OCI-LY7 (cell line): ENCODE measurements at regions not wholly inside any gene's neighbourhood (a gene's known extent, or its start where the extent isn't known, plus 50 kb on each side); places are given as distances from the start of the nearest gene placed in this dataset.

Source experiments
- BruUV-seq: library from RNA; stranded (reverse); fragments of 400-500 nt; replicated peaks from 2 replicates; lab custom pipeline; 2021; lab: Mats Ljungman, UMichigan
- CTCF ChIA-PET: fragments of 300-600 bp; sonication (Branson Sonifier 250); formaldehyde crosslinking; loops from one replicate; lab custom pipeline; 2022; ENCODE audit warnings: antibody characterized with exemption; ENCODE audit not compliant: unreplicated experiment; lab: Charles Lee
- POLR2A ChIA-PET: fragments of 300-600 bp; sonication (Branson Sonifier 250); formaldehyde crosslinking; loops from one replicate; lab custom pipeline; 2022; ENCODE audit warnings: antibody characterized with exemption; lab: Charles Lee
- DNase-seq: peaks from one replicate; pipeline ENCODE4 v3.0.0-alpha.2; 2015; ENCODE audit warnings: low spot score
- H2AFZ ChIP-seq: fragments of 200-600 bp; sonication (generic), shearing (Covaris generic); 2 replicates; pipeline ENCODE4 v1.6.1; 2014; ENCODE audit warnings: mild to moderate bottlenecking, antibody characterized with exemption, low read length, moderate library complexity
- H3K27ac ChIP-seq: fragments of 200-600 bp; sonication (generic); 2 replicates; pipeline ENCODE4 v1.5.1; 2014; ENCODE audit warnings: mixed run types, low read depth, mild to moderate bottlenecking, moderate library complexity, low read length, inconsistent platforms; ENCODE audit not compliant: poor library complexity, severe bottlenecking
- H3K36me3 ChIP-seq: fragments of 200-600 bp; sonication (generic); 2 replicates; pipeline ENCODE4 v1.6.1; 2014; ENCODE audit warnings: mild to moderate bottlenecking, antibody characterized with exemption, low read length, moderate library complexity, mixed read lengths; ENCODE audit not compliant: insufficient read depth
- H3K4me1 ChIP-seq: fragments of 200-600 bp; sonication (generic); 2 replicates; pipeline ENCODE4 v1.5.1; 2014; ENCODE audit warnings: mild to moderate bottlenecking, low read length; ENCODE audit not compliant: insufficient read depth, poor library complexity, severe bottlenecking
- H3K4me2 ChIP-seq: fragments of 200-600 bp; sonication (generic); 2 replicates; pipeline ENCODE4 v1.6.1; 2014; ENCODE audit warnings: mild to moderate bottlenecking, low read length
- H3K4me3 ChIP-seq: fragments of 200-600 bp; sonication (generic); 2 replicates; pipeline ENCODE4 v1.5.1; 2014; ENCODE audit warnings: mild to moderate bottlenecking, low read depth, low read length; ENCODE audit not compliant: poor library complexity, severe bottlenecking
- H3K79me2 ChIP-seq: fragments of 200-600 bp; sonication (generic); 2 replicates; pipeline ENCODE4 v1.6.1; 2016; ENCODE audit warnings: low read depth, mild to moderate bottlenecking, low read length, moderate library complexity, mixed read lengths; ENCODE audit not compliant: insufficient read depth
- H3K9me2 ChIP-seq: fragments of 200-600 bp; sonication (generic); 2 replicates; pipeline ENCODE4 v1.6.1; 2016; ENCODE audit warnings: mild to moderate bottlenecking, low read length, mixed read lengths; ENCODE audit not compliant: insufficient read depth
- H3K9me3 ChIP-seq: fragments of 200-600 bp; sonication (generic); 2 replicates; pipeline ENCODE4 v1.6.1; 2014; ENCODE audit warnings: mild to moderate bottlenecking, mixed run types, low read length, mixed read lengths
- H4K20me1 ChIP-seq: fragments of 200-600 bp; sonication (generic); 2 replicates; pipeline ENCODE4 v1.6.1; 2014; ENCODE audit warnings: mild to moderate bottlenecking, antibody characterized with exemption, low read length, moderate library complexity, mixed read lengths; ENCODE audit not compliant: insufficient read depth
- EZH2phosphoT487 ChIP-seq: fragments of 200-600 bp; sonication (generic); IDR thresholded peaks from 2 replicates; pipeline ENCODE4 v1.6.1; 2018; ENCODE audit warnings: low read depth, borderline replicate concordance, mild to moderate bottlenecking, mixed run types, antibody characterized with exemption, low read length, moderate library complexity, mixed read lengths
- intact Hi-C: fragments of 100-400 bp; cut with micrococcal nuclease; formaldehyde crosslinking; loops from one replicate; pipeline ENCODE4 v1.10.0; 2022; ENCODE audit not compliant: unreplicated experiment
- TF ChIP-seq, protein P1 (sequence below): fragments of 200-600 bp; sonication (generic); conservative IDR thresholded peaks from 2 replicates; pipeline ENCODE4 v1.5.1; 2014; ENCODE audit warnings: mild to moderate bottlenecking, antibody characterized with exemption, low read length, moderate library complexity, mixed read lengths

DNA sequence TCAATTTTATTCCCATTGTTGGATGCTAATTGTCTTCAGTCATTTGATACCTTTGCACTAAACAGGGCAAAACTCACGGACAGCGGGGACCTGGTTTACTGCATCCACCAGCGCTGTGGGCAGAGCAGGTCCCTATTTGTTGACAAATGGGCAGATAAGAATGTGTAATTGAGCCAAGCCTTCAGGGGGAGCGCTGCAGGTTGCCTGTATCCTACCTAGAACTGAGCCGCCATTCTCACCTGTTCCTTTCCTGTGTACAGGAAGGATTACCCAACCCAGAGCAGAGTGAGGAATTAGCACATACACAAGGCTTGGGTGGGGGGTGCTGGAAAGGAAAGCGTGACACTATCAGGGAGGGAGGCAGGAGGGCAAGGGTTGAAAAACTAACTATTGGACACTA lies 89.1 kb upstream of the FOXA2 start:
- POLR2A ChIA-PET = no interaction called here
- Histone ChIP-seq H3K9me3 (0 out of 2 replicates have a peak, but pooled peaks cover 9% of the 10 kb centered on the region), H3K4me3 (no peak overlapping the region), H3K27ac (no peak overlapping the region), H4K20me1 (no peaks in the 10 kb centered on the region), H3K4me2 (no peak overlapping the region), H3K9me2 (no peaks in the 10 kb centered on the region), H3K4me1 (no peaks in the 10 kb centered on the region), H3K36me3 (no peaks in the 10 kb centered on the region), H3K79me2 (no peaks in the 10 kb centered on the region), H2AFZ (no peak overlapping the region)
- no peak for DNase-seq
- CTCF ChIA-PET = no interaction called here
- TF ChIP-seq EZH2phosphoT487 = no peak
- TF ChIP-seq, protein P1, sequence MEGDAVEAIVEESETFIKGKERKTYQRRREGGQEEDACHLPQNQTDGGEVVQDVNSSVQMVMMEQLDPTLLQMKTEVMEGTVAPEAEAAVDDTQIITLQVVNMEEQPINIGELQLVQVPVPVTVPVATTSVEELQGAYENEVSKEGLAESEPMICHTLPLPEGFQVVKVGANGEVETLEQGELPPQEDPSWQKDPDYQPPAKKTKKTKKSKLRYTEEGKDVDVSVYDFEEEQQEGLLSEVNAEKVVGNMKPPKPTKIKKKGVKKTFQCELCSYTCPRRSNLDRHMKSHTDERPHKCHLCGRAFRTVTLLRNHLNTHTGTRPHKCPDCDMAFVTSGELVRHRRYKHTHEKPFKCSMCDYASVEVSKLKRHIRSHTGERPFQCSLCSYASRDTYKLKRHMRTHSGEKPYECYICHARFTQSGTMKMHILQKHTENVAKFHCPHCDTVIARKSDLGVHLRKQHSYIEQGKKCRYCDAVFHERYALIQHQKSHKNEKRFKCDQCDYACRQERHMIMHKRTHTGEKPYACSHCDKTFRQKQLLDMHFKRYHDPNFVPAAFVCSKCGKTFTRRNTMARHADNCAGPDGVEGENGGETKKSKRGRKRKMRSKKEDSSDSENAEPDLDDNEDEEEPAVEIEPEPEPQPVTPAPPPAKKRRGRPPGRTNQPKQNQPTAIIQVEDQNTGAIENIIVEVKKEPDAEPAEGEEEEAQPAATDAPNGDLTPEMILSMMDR = no peak
- intact Hi-C loops = no loop called here
- no TSS peak for BruUV-seq

DNA sequence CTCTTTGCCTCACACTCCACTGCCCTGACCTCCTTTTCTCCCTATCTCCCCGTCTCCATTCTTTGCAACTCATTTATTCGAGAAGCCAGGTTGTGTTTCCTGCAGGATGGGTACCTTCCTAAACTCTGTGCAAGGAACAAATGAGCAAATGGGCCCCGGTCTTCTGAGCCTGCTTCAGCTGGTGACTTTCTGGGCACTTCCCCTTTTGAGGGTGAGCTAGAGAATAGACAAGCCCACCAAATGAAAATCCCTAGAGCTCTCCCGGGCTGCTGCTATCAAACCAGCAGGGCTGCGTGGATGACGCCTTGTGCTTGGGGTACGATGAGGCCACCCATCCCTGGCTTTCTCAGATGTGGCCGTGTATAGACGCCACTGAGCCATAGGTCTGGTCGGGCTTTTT lies 91.0 kb upstream of the FOXA2 start:
- no peaks in the 10 kb centered on the region for H3K36me3 ChIP-seq
- POLR2A ChIA-PET = interaction anchor here (0.6 kb wide), 2 partner anchors 43 to 677 kb away, joined by 3 read pairs; no protein-coding TSS in a partner anchor
- CTCF ChIA-PET = no interaction called here
- intact Hi-C loops = no loop called here
- no peak overlapping the region for H3K4me2 ChIP-seq
- H3K4me1 ChIP-seq = no peaks in the 10 kb centered on the region
- BruUV-seq = no TSS peak
- no peak overlapping the region for H2AFZ ChIP-seq
- no peak overlapping the region for H3K4me3 ChIP-seq
- H3K9me3 ChIP-seq = 0 out of 2 replicates have a peak, but pooled peaks cover 6% of the 10 kb centered on the region
- no peak for DNase-seq
- H3K27ac ChIP-seq = no peak overlapping the region
- H3K9me2 ChIP-seq = no peaks in the 10 kb centered on the region
- H3K79me2 ChIP-seq = no peaks in the 10 kb centered on the region
- TF ChIP-seq, protein P1 = no peak
- TF ChIP-seq EZH2phosphoT487 = no peak
- H4K20me1 ChIP-seq = no peaks in the 10 kb centered on the region

DNA sequence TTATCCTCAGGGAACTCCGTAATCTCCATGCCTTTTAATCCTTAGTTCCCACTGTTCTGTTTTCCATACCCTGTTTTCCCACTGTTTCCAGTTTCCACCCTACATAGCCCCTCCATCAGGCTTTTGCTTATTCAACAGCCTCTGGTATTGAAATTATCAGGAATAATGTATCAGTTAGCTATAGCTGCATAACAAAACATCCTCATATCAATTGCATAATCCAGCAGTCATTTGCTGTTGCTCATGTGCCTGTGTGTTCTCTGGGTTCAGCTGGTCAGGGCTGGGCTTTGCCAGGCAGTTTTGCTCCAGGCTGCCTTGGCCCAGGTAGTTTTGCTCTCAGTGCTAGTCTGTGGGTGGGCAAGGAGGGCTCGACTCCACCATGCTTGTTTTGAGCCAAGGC lies 94.3 kb upstream of the FOXA2 start:
- H2AFZ ChIP-seq = no peak overlapping the region
- no peaks in the 10 kb centered on the region for H3K9me3 ChIP-seq
- no peaks in the 10 kb centered on the region for H3K4me1 ChIP-seq
- H3K4me2 ChIP-seq = no peak overlapping the region
- intact Hi-C loops = no loop called here
- H3K9me2 ChIP-seq = no peaks in the 10 kb centered on the region
- ChIA-PET CTCF (no interaction called here), POLR2A (no interaction called here)
- H3K27ac ChIP-seq = no peak overlapping the region
- TF ChIP-seq, protein P1 = no peak
- no peak for TF ChIP-seq EZH2phosphoT487
- no peaks in the 10 kb centered on the region for H3K36me3 ChIP-seq
- no peaks in the 10 kb centered on the region for H3K79me2 ChIP-seq
- DNase-seq = no peak
- H3K4me3 ChIP-seq = no peak overlapping the region
- BruUV-seq = no TSS peak
- no peaks in the 10 kb centered on the region for H4K20me1 ChIP-seq
